ENCODE measurements at regions not wholly inside any gene's neighbourhood (a gene's known extent, or its start where the extent isn't known, plus 50 kb on each side); places are given as distances from the start of the nearest gene placed in this dataset.

- no peak for DNase-seq
Observed at GRCh38 chr3:83514130-83514914, 1444.5 kb upstream of the CADM2 start.

GRCh38 chr3:83515123-83515522 lies 1443.7 kb upstream of the CADM2 start:
- DNase-seq = no peak

- peak; percentile 7 for DNase-seq
Observed at GRCh38 chr3:83523470-83524073, 1435.2 kb upstream of the CADM2 start.

GRCh38 chr3:83524901-83525300 lies 1433.9 kb upstream of the CADM2 start:
- no peak for DNase-seq

- no peak for DNase-seq
Observed at GRCh38 chr3:83559082-83559481, 1399.7 kb upstream of the CADM2 start.

GRCh38 chr3:83567935-83568334 lies 1390.9 kb upstream of the CADM2 start:
- no peak for DNase-seq

- no peak for DNase-seq
Observed at GRCh38 chr3:83581546-83581945, 1377.2 kb upstream of the CADM2 start.

- DNase-seq = no peak
Observed at GRCh38 chr3:83601704-83602103, 1357.1 kb upstream of the CADM2 start.

- no peak for DNase-seq
Observed at GRCh38 chr3:83622526-83622925, 1336.3 kb upstream of the CADM2 start.

GRCh38 chr3:83625261-83625660 lies 1333.5 kb upstream of the CADM2 start:
- no peak for DNase-seq

GRCh38 chr3:83628471-83628870 lies 1330.3 kb upstream of the CADM2 start:
- no peak for DNase-seq

GRCh38 chr3:83632526-83632925 lies 1326.3 kb upstream of the CADM2 start:
- DNase-seq = no peak

- DNase-seq = no peak
Observed at GRCh38 chr3:83633758-83634157, 1325.0 kb upstream of the CADM2 start.

GRCh38 chr3:83649692-83650091 lies 1309.1 kb upstream of the CADM2 start:
- no peak for DNase-seq

GRCh38 chr3:83655083-83655482 lies 1303.7 kb upstream of the CADM2 start:
- DNase-seq = no peak

- DNase-seq = no peak
Observed at GRCh38 chr3:83662381-83662960, 1296.3 kb upstream of the CADM2 start.

GRCh38 chr3:83670416-83670815 lies 1288.4 kb upstream of the CADM2 start:
- no peak for DNase-seq

GRCh38 chr3:83683937-83684598 lies 1274.7 kb upstream of the CADM2 start:
- DNase-seq = no peak

GRCh38 chr3:83706669-83707068 lies 1252.1 kb upstream of the CADM2 start:
- DNase-seq = no peak

- no peak for DNase-seq
Observed at GRCh38 chr3:83715307-83715706, 1243.5 kb upstream of the CADM2 start.

- no peak for DNase-seq
Observed at GRCh38 chr3:83729576-83729975, 1229.2 kb upstream of the CADM2 start.

GRCh38 chr3:83734656-83735055 lies 1224.1 kb upstream of the CADM2 start:
- DNase-seq = no peak

GRCh38 chr3:83738202-83738601 lies 1220.6 kb upstream of the CADM2 start:
- DNase-seq = no peak

GRCh38 chr3:83740504-83740903 lies 1218.3 kb upstream of the CADM2 start:
- DNase-seq = no peak

Measured in activated CD4-positive, alpha-beta T cell treated with anti-CD3 and anti-CD28 coated beads for 48 hours (primary cell).